CD4-positive, alpha-beta T cell (primary cell): ENCODE measurements at regions not wholly inside any gene's neighbourhood (a gene's known extent, or its start where the extent isn't known, plus 50 kb on each side); places are given as distances from the start of the nearest gene placed in this dataset.

Experiments
- ATAC-seq: fragments of 200-7000 bp; cut with Tn5 transposase; one replicate; pipeline ENCODE4 v1.10.0; 2022; ENCODE audit warnings: mild to moderate bottlenecking; ENCODE audit not compliant: poor library complexity
- CTCF ChIA-PET: fragments of 350-600 bp; sonication (Branson Sonifier 250); formaldehyde crosslinking; loops from one replicate; lab custom pipeline; 2021; ENCODE audit warnings: antibody characterized with exemption, inconsistent platforms; lab: Charles Lee
- POLR2A ChIA-PET: fragments of 350-600 bp; sonication (Branson Sonifier 250); formaldehyde crosslinking; loops from one replicate; lab custom pipeline; 2021; ENCODE audit warnings: antibody characterized with exemption, inconsistent platforms; lab: Charles Lee
- DNase-seq, 14 experiments: peaks; one replicate each; pipeline ENCODE4 v3.0.0-alpha.2; 2013 to 2020; ENCODE audit warnings: mixed read lengths in 2 of 14
- H3K27ac ChIP-seq, 2 donors: one replicate each; pipeline versions ENCODE4 v1.5.1 to v1.7.0; 2013; ENCODE audit warnings: low read length in 2 of 2, low read depth in 1 of 2, mild to moderate bottlenecking in 1 of 2
- H3K27me3 ChIP-seq, 2 experiments: 1 replicate in 1 of 2; 2 replicates in 1 of 2; pipeline versions ENCODE4 v1.6.1 to v1.7.0; 2013; ENCODE audit warnings: low read length in 2 of 2, control low read depth in 1 of 2, mild to moderate bottlenecking in 1 of 2, moderate library complexity in 1 of 2; ENCODE audit not compliant: insufficient read depth in 2 of 2, control insufficient read depth in 1 of 2
- H3K36me3 ChIP-seq: one replicate; pipeline ENCODE4 v1.6.1; 2013; ENCODE audit warnings: low read length, control low read depth; ENCODE audit not compliant: insufficient read depth
- H3K4me1 ChIP-seq: one replicate; pipeline ENCODE4 v1.6.1; 2013; ENCODE audit warnings: low read length, control low read depth; ENCODE audit not compliant: insufficient read depth
- H3K4me3 ChIP-seq: one replicate; pipeline ENCODE4 v1.5.1; 2013; ENCODE audit warnings: mild to moderate bottlenecking, low read length, moderate library complexity
- H3K9me3 ChIP-seq, 2 experiments: 1 replicate in 1 of 2; 2 replicates in 1 of 2; pipeline versions ENCODE4 v1.6.1 to v1.7.0; 2013; ENCODE audit warnings: low read length in 2 of 2, mild to moderate bottlenecking in 2 of 2, control low read depth in 1 of 2, moderate library complexity in 1 of 2; ENCODE audit not compliant: control insufficient read depth in 1 of 2, insufficient read depth in 1 of 2
- H3K27ac Mint-ChIP-seq: one replicate; pipeline ENCODE4 v1.8.0; 2020; ENCODE audit warnings: mixed read lengths
- H3K27me3 Mint-ChIP-seq: one replicate; pipeline ENCODE4 v1.8.0; 2021; ENCODE audit warnings: mixed read lengths
- H3K36me3 Mint-ChIP-seq: one replicate; pipeline ENCODE4 v1.8.0; 2021; ENCODE audit warnings: low read depth, mixed read lengths
- H3K4me1 Mint-ChIP-seq: one replicate; pipeline ENCODE4 v1.8.0; 2021; ENCODE audit warnings: low read depth, mixed read lengths
- H3K4me3 Mint-ChIP-seq: one replicate; pipeline ENCODE4 v1.8.0; 2020; ENCODE audit warnings: mild to moderate bottlenecking, mixed read lengths
- H3K9me3 Mint-ChIP-seq: one replicate; pipeline ENCODE4 v1.8.0; 2020; ENCODE audit warnings: mixed read lengths
- intact Hi-C, 2 experiments: fragments of 100-400 bp; cut with DNase I in 1 of 2; cut with micrococcal nuclease in 1 of 2; formaldehyde crosslinking; loops; one replicate each; pipeline versions ENCODE4 v1.15.1 to v1.9.0; 2023 to 2025; cut with DNase I, micrococcal nuclease
- TF ChIP-seq, protein P1 (sequence below): fragments of 200-600 bp; IDR thresholded peaks from one replicate; pipeline ENCODE4 v1.8.0; 2022; ENCODE audit warnings: antibody characterized with exemption, mild to moderate bottlenecking

DNA sequence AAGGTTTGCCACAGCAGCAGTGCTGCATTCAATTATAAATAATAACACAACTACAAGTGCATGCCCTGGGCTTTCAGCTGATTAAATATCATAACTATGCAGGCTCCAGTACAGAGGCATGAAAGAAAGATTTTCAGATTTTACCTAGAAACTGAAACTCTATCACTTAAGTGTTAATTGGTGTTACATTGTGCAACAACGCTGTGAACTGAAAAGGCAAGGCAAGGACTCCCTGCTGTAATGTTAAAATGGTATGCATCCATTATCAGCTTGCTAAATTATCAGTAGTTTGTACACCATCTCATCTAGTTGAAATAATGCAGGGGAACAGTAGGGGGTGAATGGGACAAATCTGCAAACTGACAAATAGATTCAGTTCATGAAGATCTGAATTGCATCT, 976.7 kb upstream of the MANEA start:
- intact Hi-C loops: no loop called here
- H3K36me3 Mint-ChIP-seq: no peaks in the 10 kb centered on the region
- ChIA-PET CTCF (no interaction called here), POLR2A (no interaction called here)
- Histone ChIP-seq H3K9me3 (peaks cover 0 to 16% of the 10 kb centered on the region in 2 experiments), H3K4me1 (no peaks in the 10 kb centered on the region), H3K27me3 (no peaks in the 10 kb centered on the region), H3K36me3 (no peaks in the 10 kb centered on the region), H3K27ac (no peak overlapping the region), H3K4me3 (no peak overlapping the region)
- TF ChIP-seq, protein P1, sequence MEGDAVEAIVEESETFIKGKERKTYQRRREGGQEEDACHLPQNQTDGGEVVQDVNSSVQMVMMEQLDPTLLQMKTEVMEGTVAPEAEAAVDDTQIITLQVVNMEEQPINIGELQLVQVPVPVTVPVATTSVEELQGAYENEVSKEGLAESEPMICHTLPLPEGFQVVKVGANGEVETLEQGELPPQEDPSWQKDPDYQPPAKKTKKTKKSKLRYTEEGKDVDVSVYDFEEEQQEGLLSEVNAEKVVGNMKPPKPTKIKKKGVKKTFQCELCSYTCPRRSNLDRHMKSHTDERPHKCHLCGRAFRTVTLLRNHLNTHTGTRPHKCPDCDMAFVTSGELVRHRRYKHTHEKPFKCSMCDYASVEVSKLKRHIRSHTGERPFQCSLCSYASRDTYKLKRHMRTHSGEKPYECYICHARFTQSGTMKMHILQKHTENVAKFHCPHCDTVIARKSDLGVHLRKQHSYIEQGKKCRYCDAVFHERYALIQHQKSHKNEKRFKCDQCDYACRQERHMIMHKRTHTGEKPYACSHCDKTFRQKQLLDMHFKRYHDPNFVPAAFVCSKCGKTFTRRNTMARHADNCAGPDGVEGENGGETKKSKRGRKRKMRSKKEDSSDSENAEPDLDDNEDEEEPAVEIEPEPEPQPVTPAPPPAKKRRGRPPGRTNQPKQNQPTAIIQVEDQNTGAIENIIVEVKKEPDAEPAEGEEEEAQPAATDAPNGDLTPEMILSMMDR: no peak
- no peaks in the 10 kb centered on the region for H3K4me1 Mint-ChIP-seq
- H3K9me3 Mint-ChIP-seq: peaks cover 8% of the 10 kb centered on the region
- DNase-seq (no peak), ATAC-seq (no peak)
- no peaks in the 10 kb centered on the region for H3K27me3 Mint-ChIP-seq
- H3K4me3 Mint-ChIP-seq: no peak overlapping the region
- no peak overlapping the region for H3K27ac Mint-ChIP-seq

DNA sequence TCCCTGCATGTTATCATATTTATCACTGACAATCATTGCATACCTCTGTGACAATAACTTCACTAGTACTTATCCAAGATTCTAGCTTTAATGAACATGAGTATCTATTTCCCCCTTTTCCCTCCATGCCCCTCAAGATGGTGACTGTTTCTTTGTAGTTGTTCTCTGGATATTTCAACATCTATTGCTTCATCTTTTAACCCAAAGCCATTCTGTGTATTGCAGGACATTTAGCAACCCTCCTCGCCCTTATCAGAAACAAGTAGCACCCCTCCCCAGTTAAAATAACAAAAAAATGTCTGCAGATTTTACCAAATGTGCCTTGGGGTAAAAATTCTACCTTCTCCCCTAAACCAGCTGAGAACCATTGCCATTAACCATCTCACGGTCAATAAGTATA, 979.8 kb upstream of the MANEA start:
- ChIA-PET CTCF (no interaction called here), POLR2A (no interaction called here)
- DNase-seq: no peak
- intact Hi-C loops: no loop called here
- Histone ChIP-seq H3K27ac (no peak overlapping the region), H3K4me1 (no peaks in the 10 kb centered on the region), H3K36me3 (no peaks in the 10 kb centered on the region), H3K4me3 (no peak overlapping the region), H3K27me3 (no peaks in the 10 kb centered on the region), H3K9me3 (peaks cover 0 to 8% of the 10 kb centered on the region in 2 experiments)
- Mint-ChIP-seq H3K27me3 (no peaks in the 10 kb centered on the region), H3K4me3 (no peak overlapping the region), H3K9me3 (peaks cover 10% of the 10 kb centered on the region), H3K4me1 (no peaks in the 10 kb centered on the region), H3K27ac (no peak overlapping the region), H3K36me3 (no peaks in the 10 kb centered on the region)
- TF ChIP-seq, protein P1: no peak
- ATAC-seq: no peak

DNA sequence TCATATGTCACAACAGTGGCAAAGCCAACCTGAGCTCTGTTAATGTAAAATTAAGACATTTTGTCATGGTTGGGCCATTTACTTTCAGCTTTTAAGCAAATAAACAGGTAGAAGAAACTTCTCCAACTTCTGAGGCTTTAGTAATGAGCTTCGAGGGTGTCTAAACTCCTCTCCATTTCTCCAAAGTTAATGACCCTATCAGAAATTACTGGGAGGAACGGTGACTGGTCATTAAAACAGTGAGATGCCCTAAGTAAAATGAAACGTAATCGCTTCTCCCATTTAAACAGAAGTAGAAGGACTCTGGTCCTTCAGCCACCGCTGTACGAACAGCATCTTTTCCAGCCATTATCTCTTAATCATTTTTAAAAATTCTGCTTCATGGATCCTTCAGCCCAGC, 986.9 kb upstream of the MANEA start:
- intact Hi-C loops: no loop called here
- no peak overlapping the region for H3K4me3 ChIP-seq
- TF ChIP-seq, protein P1: no peak
- Mint-ChIP-seq H3K4me1 (no peaks in the 10 kb centered on the region), H3K9me3 (peaks cover 5% of the 10 kb centered on the region), H3K27me3 (no peaks in the 10 kb centered on the region), H3K4me3 (no peak overlapping the region), H3K27ac (no peak overlapping the region), H3K36me3 (no peaks in the 10 kb centered on the region)
- ATAC-seq (no peak), DNase-seq (no peak)
- H3K27ac ChIP-seq: no peak overlapping the region
- POLR2A ChIA-PET: no interaction called here
- H3K9me3 ChIP-seq: peaks cover 0 to 4% of the 10 kb centered on the region in 2 experiments
- no peaks in the 10 kb centered on the region for H3K27me3 ChIP-seq
- CTCF ChIA-PET: no interaction called here
- no peaks in the 10 kb centered on the region for H3K4me1 ChIP-seq
- H3K36me3 ChIP-seq: no peaks in the 10 kb centered on the region
